UCSD-AML1 (cell line): ENCODE measurements at regions not wholly inside any gene's neighbourhood (a gene's known extent, or its start where the extent isn't known, plus 50 kb on each side); places are given as distances from the start of the nearest gene placed in this dataset.
A peak's percentile ranks its signal among the peaks of the same experiment; 100 is the strongest.

Experiments used
- DNase-seq: peaks from one replicate; lab custom pipeline; 2025; ENCODE audit not compliant: unreplicated experiment; lab: John Stamatoyannopoulos, UW

DNA sequence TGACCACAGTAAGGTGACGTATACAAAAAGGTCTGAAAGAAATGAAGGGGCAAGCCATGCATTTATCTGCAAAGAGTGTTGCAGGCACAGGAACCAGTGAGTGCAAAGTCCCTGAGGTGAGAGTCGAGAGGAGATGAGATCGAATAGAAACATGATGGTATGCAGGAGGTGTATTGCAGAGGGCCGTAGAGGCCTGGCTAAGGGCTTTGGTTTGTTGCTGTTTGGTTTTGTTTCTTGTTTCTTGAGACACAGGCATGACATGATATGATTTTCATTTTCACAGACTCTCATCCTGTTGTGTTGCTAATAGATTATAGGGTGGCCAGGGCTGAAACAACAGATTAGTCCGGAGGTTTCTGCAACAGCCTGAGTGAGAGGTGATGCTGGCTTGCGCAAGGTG, 80.4 kb downstream of the HSPH1 start:
- no peak for DNase-seq

DNA sequence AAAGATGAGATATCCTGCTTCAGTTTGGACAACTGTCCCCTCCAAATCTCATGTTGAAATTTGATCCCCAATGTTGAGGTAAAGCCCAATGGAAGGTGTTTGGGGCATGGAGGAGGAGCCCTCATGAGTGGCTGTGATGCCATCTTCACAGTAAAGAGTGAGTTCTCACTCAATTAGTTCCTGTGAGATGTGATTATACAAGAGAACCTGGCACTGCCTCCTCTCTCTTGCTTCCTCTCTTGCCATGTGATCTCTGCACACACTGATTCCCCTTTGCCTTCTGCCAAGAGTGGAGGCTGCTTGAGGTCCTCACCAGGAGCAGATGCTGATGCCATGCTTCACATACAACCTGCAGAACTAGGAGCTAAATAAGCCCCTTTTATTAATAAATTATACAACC, 86.9 kb downstream of the HSPH1 start:
- no peak for DNase-seq

DNA sequence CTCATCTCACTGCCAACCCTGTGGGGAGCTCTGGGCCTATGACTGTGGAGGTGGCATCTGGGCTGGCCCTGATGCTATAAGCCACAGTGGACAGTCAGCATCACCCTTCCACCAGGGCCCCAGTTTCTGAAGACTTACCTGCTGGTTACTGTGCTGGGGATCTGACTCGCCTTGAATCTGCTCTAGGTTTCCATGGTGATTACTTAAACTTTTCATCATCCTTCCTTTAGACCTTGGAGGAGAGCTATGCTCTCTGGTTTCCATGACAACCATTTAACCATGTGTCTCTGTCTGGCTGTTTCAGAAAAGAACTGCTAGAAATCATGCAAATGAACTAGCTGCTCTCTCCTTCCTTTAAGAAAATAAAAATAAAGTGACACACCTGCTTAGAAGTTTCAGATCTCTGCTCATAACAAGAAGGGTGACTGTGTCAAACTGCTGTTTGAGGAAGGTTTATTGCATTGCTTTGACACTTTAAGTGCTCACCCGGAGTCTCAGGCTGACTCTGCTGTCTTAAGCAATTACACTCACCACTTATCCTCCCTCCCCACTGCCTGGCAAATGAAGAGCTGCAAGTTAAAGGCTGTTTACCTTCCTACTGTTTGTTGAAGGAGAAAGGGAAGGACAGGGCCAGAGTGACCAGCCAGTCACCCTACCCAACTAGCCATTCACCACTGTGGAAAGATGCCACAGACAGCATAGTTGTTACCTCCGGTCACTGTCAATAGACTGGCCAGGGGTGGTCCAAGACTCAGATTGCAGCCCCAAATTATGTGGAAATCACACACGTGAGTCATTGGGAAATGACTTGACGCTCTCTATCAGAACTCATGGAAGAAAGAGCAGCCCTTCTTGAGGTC, 87.6 kb downstream of the HSPH1 start:
- DNase-seq, result no peak

DNA sequence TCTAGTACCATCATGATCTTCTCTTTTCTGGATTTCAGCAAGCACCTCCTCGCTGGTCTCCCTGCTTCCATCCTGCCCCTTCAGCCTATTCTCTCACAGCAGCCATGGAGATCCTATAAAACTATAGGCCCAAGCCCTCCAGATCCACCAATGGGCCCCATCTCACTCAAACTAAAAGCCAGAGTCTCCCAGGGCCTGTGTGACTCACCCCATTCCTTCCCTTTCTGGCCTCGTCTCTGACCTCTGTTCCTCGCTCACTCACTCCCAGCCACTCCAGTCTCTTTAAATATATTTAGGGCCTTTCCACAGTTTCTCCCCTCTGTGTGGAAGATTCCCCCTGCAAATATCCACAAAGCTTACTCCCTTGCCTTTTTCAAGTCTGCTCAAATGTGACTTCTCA, 89.7 kb downstream of the HSPH1 start:
- no peak for DNase-seq

DNA sequence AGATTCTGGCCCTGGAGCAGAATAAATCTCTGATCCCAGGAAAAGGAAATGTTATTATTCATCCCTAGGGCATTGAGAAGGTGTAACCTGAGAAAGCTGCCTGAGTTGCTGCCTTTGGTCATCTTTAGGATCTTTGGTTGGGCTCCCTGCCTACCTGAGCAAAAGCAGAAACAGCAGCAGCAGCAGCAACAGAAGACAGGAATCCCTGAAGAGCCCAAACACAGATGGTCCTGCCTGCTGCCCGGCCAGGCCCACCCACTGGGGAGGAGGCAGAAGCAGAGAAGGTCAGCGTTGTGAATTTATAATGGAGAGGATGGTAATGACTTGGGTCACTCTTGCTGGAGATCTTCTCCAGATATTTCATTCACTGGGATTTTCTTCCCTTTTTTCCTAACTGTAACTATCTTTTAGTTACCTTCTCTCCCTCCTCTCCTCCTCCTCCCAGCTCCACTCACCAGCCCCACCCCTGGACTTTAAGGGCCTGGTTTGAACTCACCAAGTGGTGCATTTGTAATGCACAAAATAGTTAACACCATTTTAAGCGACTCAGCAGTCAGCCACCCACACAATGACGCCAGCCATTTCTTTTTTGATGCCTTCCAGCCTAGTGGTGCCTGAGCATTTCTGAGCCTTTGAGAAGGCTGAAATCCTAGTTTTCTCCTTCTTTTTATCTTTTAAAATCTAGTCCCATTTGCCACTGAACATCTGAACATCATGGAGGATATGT, 91.7 kb downstream of the HSPH1 start:
- no peak for DNase-seq

DNA sequence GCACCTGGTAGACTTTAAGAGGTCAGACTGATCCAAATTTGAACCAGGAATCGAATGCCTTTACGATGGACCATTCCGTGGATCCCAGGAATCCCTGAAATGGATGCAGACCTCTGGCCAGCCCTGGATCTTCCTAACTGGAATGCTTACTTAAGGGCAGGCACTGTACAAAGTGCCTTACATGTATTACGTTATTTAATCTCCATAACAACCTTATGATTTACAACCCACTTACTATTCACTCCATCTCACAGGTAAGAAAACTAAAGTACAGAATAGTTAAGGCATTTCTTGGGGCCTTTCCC, 93.6 kb downstream of the HSPH1 start:
- no peak for DNase-seq

DNA sequence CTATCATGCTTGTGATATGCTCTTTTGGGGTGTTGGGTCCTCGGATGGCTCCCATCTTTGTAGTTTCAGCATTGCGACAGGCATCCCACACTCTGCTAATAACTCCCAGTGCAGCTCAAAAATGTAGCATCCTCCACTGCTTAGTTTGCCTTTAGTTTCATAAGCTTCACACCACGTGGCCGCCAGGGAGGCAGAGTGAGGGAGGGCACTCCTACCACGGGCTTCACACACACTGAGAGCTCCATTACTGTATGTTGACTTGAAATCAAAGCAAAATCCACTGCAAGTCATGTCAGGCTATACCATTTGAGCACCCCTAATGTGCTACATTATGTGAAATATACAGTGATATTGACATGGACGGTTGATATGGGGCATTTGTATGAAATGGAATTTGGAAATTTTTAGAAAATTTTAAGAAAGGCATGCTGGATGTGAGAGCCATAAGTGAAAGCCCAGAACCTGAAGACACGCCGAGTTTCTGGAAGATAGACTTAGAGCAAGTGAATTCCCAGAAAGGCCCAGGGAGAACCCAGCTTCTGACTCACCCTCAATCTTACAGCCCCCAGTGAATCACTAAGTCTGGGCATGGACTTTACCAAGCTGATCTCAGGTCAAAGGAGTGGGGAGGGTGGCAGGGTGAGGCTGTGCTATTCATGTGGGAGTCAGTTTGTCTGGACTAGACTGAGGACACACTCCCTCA, 94.1 kb downstream of the HSPH1 start:
- DNase-seq, result no peak

DNA sequence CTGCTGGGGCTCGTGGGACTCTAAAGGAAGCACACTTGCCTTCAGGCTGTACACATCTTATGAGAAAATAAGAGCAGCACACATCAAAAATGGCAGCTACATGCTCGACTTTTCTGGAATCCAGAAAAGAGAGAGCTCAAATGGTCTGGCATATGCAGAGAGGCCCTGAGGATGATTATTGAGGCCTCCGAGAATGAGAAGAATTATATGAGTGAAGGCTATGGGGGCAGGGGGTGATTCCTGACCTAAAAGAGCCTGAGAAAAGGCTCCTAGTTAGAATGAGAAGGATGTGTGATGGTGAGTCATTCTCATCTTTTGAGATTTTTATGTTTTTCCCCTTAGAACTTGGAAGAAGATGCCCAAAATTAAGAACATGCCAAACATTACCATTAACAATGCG, 97.1 kb downstream of the HSPH1 start:
- no peak for DNase-seq

DNA sequence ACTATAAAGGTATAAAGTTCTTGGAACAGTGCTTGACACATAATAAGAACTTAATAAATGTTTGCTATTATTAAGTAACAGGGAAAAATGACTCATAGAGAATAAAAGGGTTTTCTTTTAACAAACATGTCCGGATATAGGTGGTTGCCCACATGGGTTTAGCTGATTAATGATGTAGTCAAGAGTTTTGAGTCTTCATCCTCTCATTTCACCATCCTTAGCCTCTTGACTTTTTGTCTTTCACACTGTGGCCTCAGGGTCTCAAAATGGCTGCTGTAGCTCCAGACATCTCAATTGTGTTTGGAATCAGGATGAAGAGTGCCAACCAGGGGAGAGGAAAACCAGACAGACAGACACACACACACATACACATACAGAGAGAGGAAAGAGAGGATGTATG, 97.9 kb downstream of the HSPH1 start:
- no peak for DNase-seq

DNA sequence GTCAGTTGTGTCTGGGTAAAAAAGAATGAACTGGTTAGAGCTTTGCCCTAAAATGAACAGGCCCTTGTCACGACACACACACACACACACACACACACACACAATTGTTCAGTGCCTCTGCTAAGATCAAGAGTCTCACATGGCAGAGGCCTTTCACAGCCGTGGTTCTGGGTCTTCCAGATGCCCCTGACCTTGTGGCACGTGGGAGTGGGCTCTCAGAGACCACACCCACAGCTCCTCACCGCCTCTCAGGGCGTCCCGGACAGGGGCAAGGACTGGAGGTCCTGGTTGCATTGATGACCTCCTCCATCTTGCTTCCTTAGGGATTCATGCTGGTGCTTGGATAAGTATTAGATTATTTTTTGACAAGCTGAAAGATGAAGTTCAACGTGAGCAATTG, 101.0 kb downstream of the HSPH1 start:
- no peak for DNase-seq

DNA sequence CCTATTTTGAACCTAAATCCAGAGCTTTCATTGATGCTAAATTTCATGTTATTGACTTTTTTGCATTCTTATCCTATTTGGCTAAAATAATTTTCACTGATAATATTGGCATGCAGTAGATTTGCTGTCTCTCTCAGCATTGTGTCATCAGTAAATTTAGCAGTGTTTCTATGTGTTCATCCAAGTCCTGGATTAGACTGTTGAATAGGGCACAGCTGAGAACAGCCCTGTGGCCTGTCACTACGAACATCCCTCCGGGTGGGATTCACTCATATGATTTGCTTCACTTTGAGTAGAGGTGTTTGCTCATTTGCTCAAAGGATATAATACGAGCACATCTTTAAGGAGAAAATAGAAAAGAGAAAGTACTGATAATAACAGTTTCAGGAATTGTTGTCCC, 101.5 kb downstream of the HSPH1 start:
- DNase-seq, result no peak

DNA sequence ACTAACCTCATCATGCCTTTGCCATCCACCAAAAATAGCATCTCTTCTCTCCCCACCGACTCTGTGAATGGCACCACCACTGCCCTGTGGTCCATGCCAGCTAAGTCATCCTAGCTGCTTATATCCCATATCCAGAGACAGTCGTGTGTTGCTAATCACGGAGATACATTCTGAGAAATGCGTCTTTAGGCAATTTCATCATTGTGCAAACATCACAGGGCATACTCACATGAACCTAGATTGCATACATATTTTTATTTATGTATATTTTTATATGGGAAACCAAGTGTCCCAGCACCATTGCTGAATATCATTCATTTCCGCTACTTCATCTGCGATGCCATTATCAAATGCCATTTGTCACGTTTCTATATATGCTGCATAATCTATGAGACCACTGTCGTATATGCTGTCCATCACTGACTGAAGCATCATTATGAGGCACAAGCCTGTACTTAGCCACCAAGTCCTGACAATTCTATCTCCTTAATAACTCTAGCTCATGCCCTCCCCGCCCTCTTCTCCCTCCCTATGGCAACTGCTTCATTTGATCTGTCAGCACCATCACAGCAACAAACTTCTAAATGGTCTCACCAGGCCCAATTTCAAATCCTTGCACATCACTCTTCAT, 104.2 kb downstream of the HSPH1 start:
- DNase-seq, result no peak

DNA sequence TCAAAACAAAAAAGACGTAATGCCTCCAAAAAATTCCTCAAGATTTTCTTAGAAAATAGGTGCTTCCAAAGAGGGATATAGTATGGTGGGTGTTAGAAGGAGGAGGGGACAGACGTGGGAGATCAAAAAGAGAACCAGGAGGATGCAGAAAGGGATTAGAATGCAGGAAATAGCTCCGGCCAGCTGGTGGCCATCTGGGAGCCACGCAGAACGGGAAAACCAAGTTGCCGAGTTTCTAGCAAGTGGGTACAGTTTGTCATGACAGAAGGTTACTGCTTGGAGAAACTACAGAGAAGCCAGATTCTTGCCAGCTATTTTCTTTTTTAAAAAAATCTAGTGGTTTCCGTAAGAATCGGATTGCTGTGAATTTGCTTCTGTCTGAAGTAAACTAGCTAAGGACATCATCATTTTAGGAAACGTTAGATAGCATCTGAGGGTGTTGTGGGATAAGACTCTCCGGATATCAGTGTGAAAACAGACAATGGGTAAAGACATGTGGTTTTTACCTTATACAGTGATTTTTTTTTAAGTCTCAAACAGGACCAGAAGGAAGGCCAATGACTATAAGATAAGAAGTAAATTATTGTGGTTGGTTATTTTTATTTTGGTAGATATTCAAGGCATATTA, 104.9 kb downstream of the HSPH1 start:
- DNase-seq, result no peak

DNA sequence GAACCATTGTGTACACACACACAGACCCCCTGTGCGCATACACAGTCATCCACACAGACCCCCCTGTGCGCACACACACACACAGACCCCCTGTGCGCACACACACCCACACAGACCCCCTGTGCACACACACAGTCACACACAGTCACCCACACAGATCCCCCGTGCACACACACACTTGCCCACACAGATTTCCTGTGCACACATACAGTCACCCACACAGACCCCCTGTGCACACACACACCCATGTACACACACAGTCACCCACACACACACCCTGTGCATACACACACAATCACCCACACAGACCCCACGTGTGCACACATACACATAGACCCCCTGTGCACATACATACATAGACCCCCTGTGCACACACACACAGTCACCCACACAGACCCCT, 106.1 kb downstream of the HSPH1 start:
- DNase-seq, result no peak

DNA sequence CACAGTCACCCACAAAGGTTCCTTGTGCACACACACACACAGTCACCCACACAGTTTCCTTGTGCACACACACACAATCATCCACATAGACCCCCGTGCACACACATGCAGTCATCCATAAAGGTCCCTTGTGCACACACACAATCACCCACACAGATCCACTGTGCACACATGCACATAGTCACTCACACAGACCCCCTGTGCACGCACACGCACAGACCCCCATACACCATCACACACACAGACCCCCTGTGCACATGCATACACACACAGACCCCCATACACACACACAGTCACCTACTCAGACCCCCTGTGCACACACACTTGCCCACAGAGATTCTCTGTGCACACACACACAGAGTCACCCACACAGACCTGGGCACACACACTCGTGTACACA, 107.1 kb downstream of the HSPH1 start:
- no peak for DNase-seq

DNA sequence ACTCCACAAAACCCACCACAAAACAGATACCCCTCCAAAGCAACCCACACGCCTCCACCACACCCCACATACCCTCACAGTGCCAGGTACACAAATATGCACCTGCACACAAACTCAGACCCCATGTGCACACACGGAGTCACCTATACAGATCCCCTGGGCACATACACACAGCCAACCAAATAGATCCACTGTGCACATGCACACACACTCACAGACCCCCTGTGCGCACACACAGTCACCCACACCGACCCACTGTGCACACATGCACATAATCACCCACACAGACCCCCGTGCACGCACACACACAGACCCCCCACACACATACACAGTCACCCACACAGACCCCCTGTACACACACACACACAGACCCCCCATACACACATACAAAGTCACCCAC, 107.8 kb downstream of the HSPH1 start:
- no peak for DNase-seq

DNA sequence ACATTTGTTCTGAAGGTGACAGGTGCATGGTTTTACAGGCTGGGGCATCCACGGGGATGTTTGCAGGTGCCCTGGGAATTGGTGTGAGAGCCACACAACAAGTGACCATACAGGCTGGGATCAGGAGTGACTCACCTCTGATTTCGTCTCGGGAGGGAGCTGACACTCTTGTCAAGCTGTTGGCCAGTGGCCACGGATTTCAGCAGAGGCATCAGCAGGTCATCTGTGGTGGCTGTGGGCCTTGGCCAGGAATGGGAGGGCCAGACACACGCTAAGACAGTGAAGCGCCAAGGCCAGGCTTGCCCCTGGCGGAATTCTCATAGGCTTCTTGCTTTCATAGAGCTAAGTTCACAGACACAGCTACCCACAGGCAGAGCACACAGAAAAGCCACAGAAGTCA, 108.6 kb downstream of the HSPH1 start:
- no peak for DNase-seq

DNA sequence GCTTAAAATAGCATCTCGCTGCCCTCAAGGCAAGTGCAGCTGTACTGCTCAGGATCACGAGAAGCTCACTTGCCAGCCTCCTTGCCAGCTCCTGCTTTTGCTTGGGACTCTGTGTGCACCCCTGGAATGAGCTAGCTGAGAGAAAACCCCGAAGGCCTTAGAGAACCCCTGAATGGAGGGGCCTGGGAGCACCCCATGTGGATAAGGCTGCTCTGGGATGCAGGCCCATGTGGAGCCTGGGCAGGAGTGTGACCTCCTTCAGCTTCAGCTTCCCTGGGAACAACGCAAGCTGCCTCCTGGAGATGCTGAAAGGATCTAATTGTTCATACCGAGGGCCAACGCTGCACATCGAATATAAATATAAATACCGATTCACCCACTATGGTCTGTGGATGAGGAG, 109.2 kb downstream of the HSPH1 start:
- no peak for DNase-seq

DNA sequence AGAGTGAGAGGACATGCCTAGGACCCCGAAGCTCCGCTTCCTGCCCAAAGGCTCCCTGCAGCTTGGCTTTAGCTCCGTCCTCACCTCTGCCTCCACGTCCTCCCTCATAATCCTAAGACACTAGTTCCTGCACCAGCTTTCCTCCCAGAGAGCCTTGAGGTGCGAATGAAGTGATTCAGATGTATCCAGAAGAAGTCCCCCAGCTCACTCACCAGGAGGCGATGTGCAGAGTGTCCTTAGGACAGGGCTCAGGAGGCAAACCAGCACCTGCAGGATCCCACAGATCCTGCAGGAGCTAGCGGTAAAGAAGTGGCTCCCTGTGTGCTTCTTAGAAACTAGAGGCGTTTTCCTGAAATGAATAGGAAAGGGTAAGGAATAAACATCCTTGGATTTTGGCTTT, 109.7 kb downstream of the HSPH1 start:
- no peak for DNase-seq

DNA sequence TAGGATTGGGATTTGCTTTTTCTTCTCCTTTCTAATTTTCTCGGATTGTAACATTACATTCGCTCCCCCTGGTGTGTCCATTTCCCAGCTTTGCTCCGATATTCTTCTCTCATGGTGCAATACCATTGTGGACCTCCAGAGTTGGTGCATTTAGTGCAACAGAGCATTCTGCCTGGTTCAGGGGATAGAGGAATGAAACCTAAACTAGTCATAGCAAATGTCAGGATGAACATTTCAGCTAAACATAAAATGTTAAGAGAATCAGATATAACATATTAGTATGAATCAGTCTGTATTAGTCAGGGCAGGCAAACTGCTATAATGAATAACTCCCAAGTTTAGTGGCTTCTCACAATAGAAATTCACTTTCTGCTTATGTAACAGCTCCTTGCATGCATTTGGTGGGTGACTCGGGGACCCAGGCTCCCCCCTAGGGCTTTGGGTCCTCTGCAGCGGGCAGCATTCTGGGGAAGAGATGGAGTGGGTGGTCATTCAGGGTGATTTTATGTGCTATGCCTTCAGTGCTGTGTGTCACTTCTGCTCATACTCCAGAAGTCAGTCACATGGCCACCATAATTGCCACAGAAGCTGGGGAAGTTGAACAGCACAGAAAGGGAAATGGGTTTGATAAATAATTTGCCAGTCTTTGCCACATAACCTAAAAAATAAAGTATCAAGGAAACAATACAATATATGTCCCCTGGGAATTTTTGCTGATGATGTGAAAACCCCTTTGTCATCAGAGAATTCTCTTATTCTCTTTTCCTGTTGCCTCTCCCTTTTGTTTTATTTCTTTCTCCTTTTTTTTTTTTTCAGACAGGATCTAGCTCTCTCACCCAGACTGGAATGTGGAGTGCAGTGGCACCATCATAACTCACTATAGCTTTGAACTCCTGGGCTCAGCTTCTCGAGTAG, 111.0 kb downstream of the HSPH1 start:
- DNase-seq, result peak; percentile 20
